HG02885 (cell line): ENCODE measurements at regions not wholly inside any gene's neighbourhood (a gene's known extent, or its start where the extent isn't known, plus 50 kb on each side); places are given as distances from the start of the nearest gene placed in this dataset.

ENCODE experiments used
- ATAC-seq: cut with Tn5 transposase; IDR thresholded peaks from one replicate; pipeline ENCODE4 v1.9.1; 2021; ENCODE audit warnings: mild to moderate bottlenecking; ENCODE audit not compliant: unreplicated experiment, poor library complexity

- ATAC-seq = no peak
Observed at GRCh38 chr12:85720308-85721033, 115.7 kb downstream of the RASSF9 start.

GRCh38 chr12:85725991-85726390, 110.2 kb downstream of the RASSF9 start:
- no peak for ATAC-seq

- no peak for ATAC-seq
Observed at GRCh38 chr12:85733221-85733840, 102.9 kb downstream of the RASSF9 start.

GRCh38 chr12:85733984-85734383, 102.2 kb downstream of the RASSF9 start:
- ATAC-seq = no peak

GRCh38 chr12:85740186-85740585, 96.0 kb downstream of the RASSF9 start:
- ATAC-seq = no peak

- ATAC-seq = no peak
Observed at GRCh38 chr12:85741046-85741445, 95.2 kb downstream of the RASSF9 start.

GRCh38 chr12:85747941-85748495, 88.2 kb downstream of the RASSF9 start:
- no peak for ATAC-seq
